GM23338 (cell line): ENCODE measurements at regions not wholly inside any gene's neighbourhood (a gene's known extent, or its start where the extent isn't known, plus 50 kb on each side); places are given as distances from the start of the nearest gene placed in this dataset.

Experiments
- CREB1 ChIP-seq: fragments of 250-450 bp; sonication (Bioruptor Pico); IDR thresholded peaks from 2 replicates; pipeline ENCODE4 v1.5.0; 2020; ENCODE audit warnings: low read depth, mild to moderate bottlenecking, moderate library complexity
- CTCF ChIP-seq, 2 experiments: fragments of 200-600 bp in 1 of 2; sonication (generic) in 1 of 2; conservative IDR thresholded peaks; 2 replicates each; pipeline versions ENCODE4 v1.5.1 to v1.6.1; 2016 to 2017; ENCODE audit warnings: antibody characterized with exemption in 2 of 2, low read depth in 2 of 2, mild to moderate bottlenecking in 2 of 2, moderate library complexity in 1 of 2
- ETS1 ChIP-seq: IDR thresholded peaks from 2 replicates; pipeline ENCODE4 v1.6.1; 2016; ENCODE audit warnings: antibody characterized with exemption
- EZH2 ChIP-seq: fragments of 200-600 bp; sonication (generic); IDR thresholded peaks from one replicate; pipeline ENCODE4 v1.8.0; 2017; ENCODE audit warnings: antibody characterized with exemption, mild to moderate bottlenecking, low read depth; ENCODE audit not compliant: unreplicated experiment
- EZH2phosphoT487 ChIP-seq: fragments of 200-600 bp; sonication (generic); IDR thresholded peaks from one replicate; pipeline ENCODE4 v1.8.1; 2018; ENCODE audit warnings: antibody characterized with exemption; ENCODE audit not compliant: unreplicated experiment
- JUNB ChIP-seq: IDR thresholded peaks from one replicate; pipeline ENCODE4 v1.6.1; 2016; ENCODE audit warnings: antibody characterized with exemption; ENCODE audit not compliant: unreplicated experiment
- NANOG ChIP-seq: IDR thresholded peaks from 2 replicates; pipeline ENCODE4 v1.6.1; 2016; ENCODE audit warnings: antibody characterized with exemption, borderline replicate concordance
- POLR2AphosphoS5 ChIP-seq: IDR thresholded peaks from 2 replicates; pipeline ENCODE4 v1.6.1; 2016; ENCODE audit warnings: antibody characterized with exemption, low read depth
- REST ChIP-seq: IDR thresholded peaks from one replicate; pipeline ENCODE4 v1.6.1; 2018; ENCODE audit warnings: antibody characterized with exemption; ENCODE audit not compliant: unreplicated experiment
- STAT1 ChIP-seq: IDR thresholded peaks from one replicate; pipeline ENCODE4 v1.6.1; 2016; ENCODE audit warnings: antibody characterized with exemption; ENCODE audit not compliant: unreplicated experiment
- ZNF114 ChIP-seq: fragments of 250-450 bp; sonication (Bioruptor Pico); IDR thresholded peaks from 2 replicates; pipeline ENCODE4 v1.5.0; 2020; ENCODE audit warnings: mild to moderate bottlenecking, moderate library complexity
- ZNF331 ChIP-seq: fragments of 250-450 bp; sonication (Bioruptor Pico); IDR thresholded peaks from 2 replicates; pipeline ENCODE4 v1.5.0; 2020; ENCODE audit warnings: low read depth, mild to moderate bottlenecking, moderate library complexity
- ZNF462 ChIP-seq: fragments of 250-450 bp; sonication (Bioruptor Pico); IDR thresholded peaks from 2 replicates; pipeline ENCODE4 v1.5.0; 2020; ENCODE audit warnings: mild to moderate bottlenecking, moderate library complexity

GRCh38 chrX:46279214-46279924, 265.9 kb downstream of the ZNF674 start:
- TF ChIP-seq EZH2phosphoT487 (no peak), CTCF (conservative IDR thresholded peaks at IDR 0.05; ENCODE audit: low read depth in 2 of 2) (no peak), POLR2AphosphoS5 (no peak), REST (no peak), ZNF331 (CRISPR knock-in tag) (no peak), JUNB (no peak), EZH2 (no peak), ETS1 (no peak), CREB1 (CRISPR knock-in tag) (no peak), ZNF462 (CRISPR knock-in tag) (no peak), ZNF114 (CRISPR knock-in tag) (no peak), STAT1 (no peak), NANOG (no peak)
